Hippocampal formation (tissue), 2 donors: ENCODE measurements at regions not wholly inside any gene's neighbourhood (a gene's known extent, or its start where the extent isn't known, plus 50 kb on each side); places are given as distances from the start of the nearest gene placed in this dataset.

ENCODE experiments used
- DNase-seq, 2 donors: peaks; one replicate each; lab custom pipeline; 2025; lab: John Stamatoyannopoulos, UW

- no peak for DNase-seq
These were observed 204.6 kb upstream of the TNP1 start for GRCh38 chr2:217064234-217065011.

- no peak for DNase-seq
These were observed 203.4 kb upstream of the TNP1 start for GRCh38 chr2:217063238-217063755.

- DNase-seq = no peak
These were observed 202.9 kb upstream of the TNP1 start for GRCh38 chr2:217062768-217063167.

GRCh38 chr2:217061916-217062505 is 202.1 kb upstream of the TNP1 start:
- DNase-seq = peak in 1 of 2 donors; percentile 8

GRCh38 chr2:217060951-217061547 is 201.2 kb upstream of the TNP1 start:
- no peak for DNase-seq

- DNase-seq = no peak
These were observed 200.7 kb upstream of the TNP1 start for GRCh38 chr2:217060516-217060915.

- no peak for DNase-seq
These were observed 199.2 kb upstream of the TNP1 start for GRCh38 chr2:217058791-217059755.

GRCh38 chr2:217057773-217058172 is 197.9 kb upstream of the TNP1 start:
- no peak for DNase-seq

GRCh38 chr2:217055624-217056023 is 195.8 kb upstream of the TNP1 start:
- no peak for DNase-seq

- no peak for DNase-seq
These were observed 194.9 kb upstream of the TNP1 start for GRCh38 chr2:217054791-217055190.

GRCh38 chr2:217052856-217053577 is 193.2 kb upstream of the TNP1 start:
- no peak for DNase-seq

GRCh38 chr2:217051416-217051815 is 191.6 kb upstream of the TNP1 start:
- no peak for DNase-seq

GRCh38 chr2:217049956-217050355 is 190.1 kb upstream of the TNP1 start:
- no peak for DNase-seq

- DNase-seq = no peak
These were observed 189.6 kb upstream of the TNP1 start for GRCh38 chr2:217049422-217049821.

- DNase-seq = no peak
These were observed 188.9 kb upstream of the TNP1 start for GRCh38 chr2:217048730-217049129.

GRCh38 chr2:217047631-217048030 is 187.8 kb upstream of the TNP1 start:
- DNase-seq = no peak

- DNase-seq = no peak
These were observed 187.3 kb upstream of the TNP1 start for GRCh38 chr2:217047209-217047608.

- DNase-seq = no peak
These were observed 186.0 kb upstream of the TNP1 start for GRCh38 chr2:217045700-217046475.

GRCh38 chr2:217040099-217040498 is 180.2 kb upstream of the TNP1 start:
- DNase-seq = no peak

- no peak for DNase-seq
These were observed 178.1 kb upstream of the TNP1 start for GRCh38 chr2:217038001-217038400.
